ENCODE measurements at regions not wholly inside any gene's neighbourhood (a gene's known extent, or its start where the extent isn't known, plus 50 kb on each side); places are given as distances from the start of the nearest gene placed in this dataset.

- TF ChIP-seq NFIC (IDR thresholded peaks at IDR 0.05) = no peak
- no peak for TF ChIP-seq TCF12 (IDR thresholded peaks at IDR 0.05; ENCODE audit: low read depth)
- no peak for TF ChIP-seq CREB1 (IDR thresholded peaks at IDR 0.05; ENCODE audit: low read depth)
- no peak for TF ChIP-seq CEBPB (IDR thresholded peaks at IDR 0.05)
- TF ChIP-seq EP300 (IDR thresholded peaks at IDR 0.05; ENCODE audit: borderline replicate concordance) = no peak
Measured at GRCh38 chr5:7014611-7015010, 301.4 kb downstream of the TENT4A start.

All from Ishikawa (cell line).